WTC11 (cell line): ENCODE measurements at regions not wholly inside any gene's neighbourhood (a gene's known extent, or its start where the extent isn't known, plus 50 kb on each side); places are given as distances from the start of the nearest gene placed in this dataset.
A peak's percentile ranks its signal among the peaks of the same experiment; 100 is the strongest.

Experiments used
- ATAC-seq: fragments of 200-7000 bp; cut with Tn5 transposase; 2 replicates; pipeline ENCODE4 v1.10.0; 2021; ENCODE audit warnings: mild to moderate bottlenecking, moderate library complexity
- CTCF ChIA-PET: fragments of 300-600 bp; sonication (Branson Sonifier 250); formaldehyde crosslinking; loops from one replicate; lab custom pipeline; 2021; ENCODE audit warnings: antibody characterized with exemption; lab: Charles Lee
- POLR2A ChIA-PET: fragments of 350-600 bp; sonication (Branson Sonifier 250); formaldehyde crosslinking; loops from one replicate; lab custom pipeline; 2021; ENCODE audit warnings: antibody characterized with exemption; lab: Charles Lee
- DNase-seq: peaks from one replicate; pipeline ENCODE4 v3.0.0; 2021; ENCODE audit warnings: low spot score
- H3K27ac Mint-ChIP-seq: 2 replicates; pipeline ENCODE4 v1.8.0; 2021; ENCODE audit warnings: mixed read lengths
- H3K27me3 Mint-ChIP-seq: 2 replicates; pipeline ENCODE4 v1.8.0; 2021; ENCODE audit warnings: low read depth, mild to moderate bottlenecking, moderate library complexity, mixed read lengths
- H3K36me3 Mint-ChIP-seq: 2 replicates; pipeline ENCODE4 v1.8.0; 2021; ENCODE audit warnings: mixed read lengths
- H3K4me1 Mint-ChIP-seq: 2 replicates; pipeline ENCODE4 v1.8.0; 2022; ENCODE audit warnings: mixed read lengths
- H3K4me3 Mint-ChIP-seq: 2 replicates; pipeline ENCODE4 v1.8.0; 2021; ENCODE audit warnings: mild to moderate bottlenecking, moderate library complexity, mixed read lengths
- H3K9me3 Mint-ChIP-seq: 2 replicates; pipeline ENCODE4 v1.8.0; 2021; ENCODE audit warnings: mixed read lengths
- ARID4B ChIP-seq: sonication (generic); formaldehyde crosslinking; IDR thresholded peaks from 2 replicates; pipeline ENCODE4 v1.8.0; 2023; ENCODE audit warnings: missing genetic modification reagents, mild to moderate bottlenecking, borderline replicate concordance
- CBFB ChIP-seq: sonication (generic); formaldehyde crosslinking; IDR thresholded peaks from 2 replicates; pipeline ENCODE4 v1.8.1; 2022; ENCODE audit warnings: mild to moderate bottlenecking, low read depth, missing genetic modification reagents
- ERG ChIP-seq: fragments of 250-450 bp; sonication (Bioruptor Pico); IDR thresholded peaks from 2 replicates; pipeline ENCODE4 v1.8.0; 2021; ENCODE audit warnings: mild to moderate bottlenecking
- FOXP1 ChIP-seq: sonication (generic); formaldehyde crosslinking; IDR thresholded peaks from 2 replicates; pipeline ENCODE4 v1.8.0; 2022; ENCODE audit warnings: missing genetic modification reagents, mild to moderate bottlenecking, moderate library complexity, borderline replicate concordance
- OVOL2 ChIP-seq: fragments of 250-450 bp; sonication (Bioruptor Pico); IDR thresholded peaks from 2 replicates; pipeline ENCODE4 v1.9.0; 2021; ENCODE audit warnings: mild to moderate bottlenecking, borderline replicate concordance
- PRDM15 ChIP-seq: sonication (generic); formaldehyde crosslinking; IDR thresholded peaks from 2 replicates; pipeline ENCODE4 v1.8.0; 2022; ENCODE audit warnings: missing genetic modification reagents
- SMAD4 ChIP-seq: sonication (generic); formaldehyde crosslinking; IDR thresholded peaks from 2 replicates; pipeline ENCODE4 v1.8.0; 2022; ENCODE audit warnings: mild to moderate bottlenecking, missing genetic modification reagents
- SOX15 ChIP-seq: fragments of 250-450 bp; sonication (Bioruptor Pico); IDR thresholded peaks from 2 replicates; pipeline ENCODE4 v1.9.0; 2021; ENCODE audit warnings: mild to moderate bottlenecking
- TEAD1 ChIP-seq: sonication (generic); formaldehyde crosslinking; IDR thresholded peaks from 2 replicates; pipeline ENCODE4 v1.8.0; 2022; ENCODE audit warnings: mild to moderate bottlenecking, missing genetic modification reagents
- USF1 ChIP-seq: sonication (generic); formaldehyde crosslinking; IDR thresholded peaks from 2 replicates; pipeline ENCODE4 v1.8.0; 2022; ENCODE audit warnings: mild to moderate bottlenecking, missing genetic modification reagents
- USF2 ChIP-seq: sonication (generic); formaldehyde crosslinking; IDR thresholded peaks from 2 replicates; pipeline ENCODE4 v1.8.1; 2023; ENCODE audit warnings: mild to moderate bottlenecking, missing genetic modification reagents, moderate library complexity
- ZNF219 ChIP-seq: sonication (generic); formaldehyde crosslinking; IDR thresholded peaks from 2 replicates; pipeline ENCODE4 v1.8.0; 2023; ENCODE audit warnings: missing genetic modification reagents, mild to moderate bottlenecking, borderline replicate concordance
- ZNF317 ChIP-seq: sonication (generic); formaldehyde crosslinking; IDR thresholded peaks from 2 replicates; pipeline ENCODE4 v1.8.1; 2023; ENCODE audit warnings: low read depth, mild to moderate bottlenecking, moderate library complexity, missing genetic modification reagents, borderline replicate concordance

GRCh38 chr12:30463636-30464035 is 232.0 kb downstream of the IPO8 start (continued):
- TF ChIP-seq USF1 (CRISPR knock-in tag) (no peak), ERG (CRISPR knock-in tag) (no peak), OVOL2 (no peak)
- TF ChIP-seq, all 79 proteins: peak for 0

GRCh38 chr12:30462249-30462648 is 233.4 kb downstream of the IPO8 start:
- no peaks in the 10 kb centered on the region for H3K27me3 Mint-ChIP-seq
- no peak overlapping the region for H3K4me3 Mint-ChIP-seq
- peaks cover 18% of the 10 kb centered on the region for H3K9me3 Mint-ChIP-seq
- no peak for DNase-seq
- TF ChIP-seq ARID4B (CRISPR knock-in tag) (no peak), TEAD1 (CRISPR knock-in tag) (no peak), ZNF219 (CRISPR knock-in tag) (no peak), FOXP1 (CRISPR knock-in tag) (no peak), USF2 (CRISPR knock-in tag) (no peak), SMAD4 (CRISPR knock-in tag) (no peak), ZNF317 (CRISPR knock-in tag) (no peak), CBFB (no peak), SOX15 (no peak), PRDM15 (CRISPR knock-in tag) (no peak)
- TF ChIP-seq, all 79 proteins: peak for 0
- Mint-ChIP-seq H3K27ac (no peak overlapping the region), H3K36me3 (0 out of 2 replicates have a peak, but pooled peaks cover 2% of the 10 kb centered on the region), H3K4me1 (no peaks in the 10 kb centered on the region)
- peak; percentile 26; the same call in 1 of the 2 replicates for ATAC-seq
- ChIA-PET CTCF (no interaction called here), POLR2A (no interaction called here)
